Esophagus muscularis mucosa (tissue), 4 donors: ENCODE measurements at regions not wholly inside any gene's neighbourhood (a gene's known extent, or its start where the extent isn't known, plus 50 kb on each side); places are given as distances from the start of the nearest gene placed in this dataset.
"Not testable (repeated sequence)": the region's sequence is repeated elsewhere in the genome, so short reads cannot be mapped to it uniquely, and the experiment has no call there.

Experiments
- DNase-seq: peaks from one replicate; pipeline ENCODE4 v3.0.0-alpha.2; 2017; ENCODE audit errors: extremely low spot score
- H3K27ac ChIP-seq, 4 donors: fragments of 200-600 bp; sonication (generic); replicated peaks in 1 of 4; 1 replicate in 3 of 4; 2 replicates in 1 of 4; pipeline ENCODE4 v1.5.1; 2016 to 2019; ENCODE audit warnings: mild to moderate bottlenecking in 1 of 4
- H3K27me3 ChIP-seq, 4 donors: fragments of 200-600 bp; sonication (generic); one replicate each; pipeline versions ENCODE4 v1.5.1 to v1.6.0; 2016 to 2019
- H3K36me3 ChIP-seq, 4 donors: fragments of 200-600 bp; sonication (generic); one replicate each; pipeline ENCODE4 v1.5.1; 2016 to 2019
- H3K4me1 ChIP-seq, 4 donors: fragments of 200-600 bp; sonication (generic); one replicate each; pipeline ENCODE4 v1.5.1; 2016 to 2019
- H3K4me3 ChIP-seq, 4 donors: fragments of 200-600 bp; sonication (generic); 1 replicate in 2 of 4; 2 replicates in 2 of 4; pipeline ENCODE4 v1.5.1; 2016 to 2019; ENCODE audit warnings: mild to moderate bottlenecking in 4 of 4, moderate library complexity in 1 of 4
- H3K9me3 ChIP-seq, 4 donors: fragments of 200-600 bp; sonication (generic); 1 replicate in 3 of 4; 2 replicates in 1 of 4; pipeline ENCODE4 v1.5.1; 2016 to 2019
- CTCF ChIP-seq, 3 experiments: fragments of 200-600 bp in 2 of 3; fragments of 450-650 bp in 1 of 3; sonication (generic) in 2 of 3; IDR thresholded peaks; one replicate each; pipeline ENCODE4 v1.5.1; 2017 to 2019; ENCODE audit warnings: antibody characterized with exemption in 3 of 3, mild to moderate bottlenecking in 2 of 3, moderate library complexity in 1 of 3
- EP300 ChIP-seq: sonication (generic); formaldehyde crosslinking; IDR thresholded peaks from one replicate; pipeline ENCODE4 v1.6.1; 2017; ENCODE audit warnings: antibody characterized with exemption
- POLR2A ChIP-seq: fragments of 450-650 bp; IDR thresholded peaks from one replicate; pipeline ENCODE4 v1.6.1; 2017; ENCODE audit warnings: antibody characterized with exemption, moderate library complexity, mild to moderate bottlenecking, low read depth
- POLR2AphosphoS5 ChIP-seq, 2 donors: sonication (generic); formaldehyde crosslinking; IDR thresholded peaks; one replicate each; pipeline ENCODE4 v1.6.1; 2017; ENCODE audit warnings: antibody characterized with exemption in 2 of 2
- WGBS: methylation state at CpG from one replicate; pipeline ENCODE4 v1.1.5; 2018; 5-methylcytosine and 5-hydroxymethylcytosine counted together
- intact Hi-C: fragments of 100-400 bp; cut with DNase I; formaldehyde crosslinking; loops from one replicate; pipeline ENCODE4 v1.15.1; 2023

- WGBS, result 88% methylated on average over 2 of the region's 2 CpGs
Observed at GRCh38 chr2:149765003-149765402, 177.4 kb upstream of the MMADHC start.

GRCh38 chr2:149763358-149763757 lies 175.8 kb upstream of the MMADHC start:
- intact Hi-C loops, result no loop called here
- peaks cover 0 to 20% (median 15%) of the 10 kb centered on the region in 4 donors for H3K4me1 ChIP-seq
- no peak overlapping the region for H3K27ac ChIP-seq
- no peaks in the 10 kb centered on the region for H3K9me3 ChIP-seq
- DNase-seq, result no peak
- WGBS, result 96% methylated on average over 6 of the region's 6 CpGs
- no peaks in the 10 kb centered on the region for H3K36me3 ChIP-seq
- H3K27me3 ChIP-seq, result no peaks in the 10 kb centered on the region
- TF ChIP-seq EP300, result no peak
- no peak for TF ChIP-seq CTCF (IDR thresholded peaks at IDR 0.05)
- TF ChIP-seq POLR2AphosphoS5 (IDR thresholded peaks at IDR 0.05), result no peak
- no peak for TF ChIP-seq POLR2A
- no peak overlapping the region for H3K4me3 ChIP-seq

More at GRCh38 chr2:149765003-149765402, 177.4 kb upstream of the MMADHC start:
- Histone ChIP-seq H3K4me3 (no peak overlapping the region), H3K4me1 (peaks cover 0 to 24% (median 18%) of the 10 kb centered on the region in 4 donors), H3K27me3 (no peaks in the 10 kb centered on the region), H3K27ac (no peak overlapping the region), H3K36me3 (no peaks in the 10 kb centered on the region), H3K9me3 (no peaks in the 10 kb centered on the region)
- TF ChIP-seq POLR2A, result no peak
- TF ChIP-seq POLR2AphosphoS5 (IDR thresholded peaks at IDR 0.05), result no peak
- no peak for TF ChIP-seq EP300
- no peak for TF ChIP-seq CTCF (IDR thresholded peaks at IDR 0.05)
- intact Hi-C loops, result no loop called here
- no peak for DNase-seq

- no peaks in the 10 kb centered on the region for H3K27me3 ChIP-seq
- H3K4me1 ChIP-seq, result peaks cover 0 to 3% (median under 1%) of the 10 kb centered on the region in 4 donors
- no peaks in the 10 kb centered on the region for H3K36me3 ChIP-seq
- H3K4me3 ChIP-seq, result no peak overlapping the region
- no peaks in the 10 kb centered on the region for H3K9me3 ChIP-seq
- TF ChIP-seq POLR2AphosphoS5 (IDR thresholded peaks at IDR 0.05), result no peak
- no peak for TF ChIP-seq POLR2A
- TF ChIP-seq CTCF (IDR thresholded peaks at IDR 0.05), result no peak
- TF ChIP-seq EP300, result no peak
- intact Hi-C loops, result no loop called here
- 77% methylated on average over 2 of the region's 2 CpGs for WGBS
- no peak overlapping the region for H3K27ac ChIP-seq
- no peak for DNase-seq
Observed at GRCh38 chr2:149761611-149762010, 174.0 kb upstream of the MMADHC start.

GRCh38 chr2:149759382-149759781 lies 171.8 kb upstream of the MMADHC start:
- H3K27ac ChIP-seq, H3K4me3 ChIP-seq, H3K27me3 ChIP-seq, H3K9me3 ChIP-seq, DNase-seq, intact Hi-C loops, H3K36me3 ChIP-seq, H3K4me1 ChIP-seq: not testable (repeated sequence)
- 70% methylated on average over 2 of the region's 2 CpGs for WGBS

- DNase-seq, H3K36me3 ChIP-seq, H3K4me1 ChIP-seq, H3K4me3 ChIP-seq, H3K27ac ChIP-seq, H3K27me3 ChIP-seq, H3K9me3 ChIP-seq, intact Hi-C loops: not testable (repeated sequence)
- 92% methylated on average over 1 of the region's 1 CpG for WGBS
Observed at GRCh38 chr2:149754722-149755121, 167.1 kb upstream of the MMADHC start.

- WGBS, result 59% methylated on average over 1 of the region's 1 CpG
- intact Hi-C loops, result no loop called here
- H3K9me3 ChIP-seq, result no peaks in the 10 kb centered on the region
Observed at GRCh38 chr2:149747456-149747855, 159.9 kb upstream of the MMADHC start.

More at GRCh38 chr2:149747456-149747855, 159.9 kb upstream of the MMADHC start:
- DNase-seq, result no peak
- TF ChIP-seq EP300 (no peak), POLR2AphosphoS5 (IDR thresholded peaks at IDR 0.05) (no peak), POLR2A (no peak), CTCF (IDR thresholded peaks at IDR 0.05) (no peak)
- Histone ChIP-seq H3K36me3 (no peaks in the 10 kb centered on the region), H3K27ac (no peak overlapping the region), H3K4me1 (peaks cover 0 to 11% (median 0%) of the 10 kb centered on the region in 4 donors), H3K27me3 (no peaks in the 10 kb centered on the region), H3K4me3 (no peak overlapping the region)
